WTC11 (cell line): ENCODE measurements at regions not wholly inside any gene's neighbourhood (a gene's known extent, or its start where the extent isn't known, plus 50 kb on each side); places are given as distances from the start of the nearest gene placed in this dataset.

ENCODE experiments used
- ATAC-seq: fragments of 200-7000 bp; cut with Tn5 transposase; 2 replicates; pipeline ENCODE4 v1.10.0; 2021; ENCODE audit warnings: mild to moderate bottlenecking, moderate library complexity
- CTCF ChIA-PET: fragments of 300-600 bp; sonication (Branson Sonifier 250); formaldehyde crosslinking; loops from one replicate; lab custom pipeline; 2021; ENCODE audit warnings: antibody characterized with exemption; lab: Charles Lee
- POLR2A ChIA-PET: fragments of 350-600 bp; sonication (Branson Sonifier 250); formaldehyde crosslinking; loops from one replicate; lab custom pipeline; 2021; ENCODE audit warnings: antibody characterized with exemption; lab: Charles Lee
- DNase-seq: peaks from one replicate; pipeline ENCODE4 v3.0.0; 2021; ENCODE audit warnings: low spot score
- H3K27ac Mint-ChIP-seq: 2 replicates; pipeline ENCODE4 v1.8.0; 2021; ENCODE audit warnings: mixed read lengths
- H3K27me3 Mint-ChIP-seq: 2 replicates; pipeline ENCODE4 v1.8.0; 2021; ENCODE audit warnings: low read depth, mild to moderate bottlenecking, moderate library complexity, mixed read lengths
- H3K36me3 Mint-ChIP-seq: 2 replicates; pipeline ENCODE4 v1.8.0; 2021; ENCODE audit warnings: mixed read lengths
- H3K4me1 Mint-ChIP-seq: 2 replicates; pipeline ENCODE4 v1.8.0; 2022; ENCODE audit warnings: mixed read lengths
- H3K4me3 Mint-ChIP-seq: 2 replicates; pipeline ENCODE4 v1.8.0; 2021; ENCODE audit warnings: mild to moderate bottlenecking, moderate library complexity, mixed read lengths
- H3K9me3 Mint-ChIP-seq: 2 replicates; pipeline ENCODE4 v1.8.0; 2021; ENCODE audit warnings: mixed read lengths
- CREB1 ChIP-seq: sonication (generic); formaldehyde crosslinking; IDR thresholded peaks from 2 replicates; pipeline ENCODE4 v1.8.0; 2023; ENCODE audit warnings: mild to moderate bottlenecking, missing genetic modification reagents
- E2F4 ChIP-seq: sonication (generic); formaldehyde crosslinking; IDR thresholded peaks from 2 replicates; pipeline ENCODE4 v1.8.1; 2022; ENCODE audit warnings: low read depth, mild to moderate bottlenecking, moderate library complexity, missing genetic modification reagents, borderline replicate concordance
- ELF4 ChIP-seq: sonication (generic); formaldehyde crosslinking; IDR thresholded peaks from 2 replicates; pipeline ENCODE4 v1.8.1; 2022; ENCODE audit warnings: low read depth, mild to moderate bottlenecking, moderate library complexity, missing genetic modification reagents
- ESRRA ChIP-seq: sonication (generic); formaldehyde crosslinking; IDR thresholded peaks from 2 replicates; pipeline ENCODE4 v1.8.1; 2022; ENCODE audit warnings: mild to moderate bottlenecking, missing genetic modification reagents, borderline replicate concordance
- GRHL2 ChIP-seq: fragments of 250-450 bp; sonication (Bioruptor Pico); IDR thresholded peaks from 2 replicates; pipeline ENCODE4 v1.8.0; 2022; ENCODE audit warnings: mild to moderate bottlenecking, moderate library complexity; ENCODE audit not compliant: insufficient replicate concordance, severe bottlenecking
- MAX ChIP-seq: sonication (generic); formaldehyde crosslinking; IDR thresholded peaks from 2 replicates; pipeline ENCODE4 v1.8.0; 2022; ENCODE audit warnings: mild to moderate bottlenecking, missing genetic modification reagents
- NFE2L1 ChIP-seq: sonication (generic); formaldehyde crosslinking; IDR thresholded peaks from 2 replicates; pipeline ENCODE4 v1.8.1; 2023; ENCODE audit warnings: missing genetic modification reagents
- PRRX2 ChIP-seq: fragments of 250-450 bp; sonication (Bioruptor Pico); IDR thresholded peaks from 2 replicates; pipeline ENCODE4 v1.8.0; 2021; ENCODE audit warnings: mild to moderate bottlenecking
- TEAD1 ChIP-seq: sonication (generic); formaldehyde crosslinking; IDR thresholded peaks from 2 replicates; pipeline ENCODE4 v1.8.0; 2022; ENCODE audit warnings: mild to moderate bottlenecking, missing genetic modification reagents
- ZMAT4 ChIP-seq: fragments of 250-450 bp; sonication (Bioruptor Pico); IDR thresholded peaks from 2 replicates; pipeline ENCODE4 v1.9.0; 2021; ENCODE audit warnings: mild to moderate bottlenecking
- ZNF317 ChIP-seq: sonication (generic); formaldehyde crosslinking; IDR thresholded peaks from 2 replicates; pipeline ENCODE4 v1.8.1; 2023; ENCODE audit warnings: low read depth, mild to moderate bottlenecking, moderate library complexity, missing genetic modification reagents, borderline replicate concordance
- ZNF671 ChIP-seq: fragments of 250-450 bp; sonication (Bioruptor Pico); IDR thresholded peaks from 2 replicates; pipeline ENCODE4 v1.8.0; 2021; ENCODE audit warnings: mild to moderate bottlenecking
- TF ChIP-seq, protein P1 (sequence below): sonication (generic); formaldehyde crosslinking; conservative IDR thresholded peaks from 2 replicates; pipeline ENCODE4 v1.8.1; 2022; ENCODE audit warnings: mild to moderate bottlenecking, missing genetic modification reagents
- TF ChIP-seq, protein P2 (sequence below): sonication (generic); formaldehyde crosslinking; IDR thresholded peaks from 2 replicates; pipeline ENCODE4 v1.8.1; 2023; ENCODE audit warnings: mild to moderate bottlenecking, moderate library complexity, missing genetic modification reagents
- TF ChIP-seq, protein P3 (sequence below): sonication (generic); formaldehyde crosslinking; IDR thresholded peaks from 2 replicates; pipeline ENCODE4 v1.8.1; 2022; ENCODE audit warnings: mild to moderate bottlenecking, moderate library complexity, missing genetic modification reagents
- TF ChIP-seq, protein P4 (sequence below): fragments of 250-450 bp; sonication (Bioruptor Pico); IDR thresholded peaks from 2 replicates; pipeline ENCODE4 v2.1.2; 2022; ENCODE audit warnings: mild to moderate bottlenecking, moderate library complexity
- TF ChIP-seq, protein P5 (sequence below): sonication (generic); formaldehyde crosslinking; IDR thresholded peaks from 2 replicates; pipeline ENCODE4 v1.8.1; 2022; ENCODE audit warnings: low read depth, missing genetic modification reagents, borderline replicate concordance

GRCh38 chr10:25867321-25867720, 66.7 kb upstream of the MYO3A start:
- DNase-seq, result no peak
- TF ChIP-seq, protein P1, sequence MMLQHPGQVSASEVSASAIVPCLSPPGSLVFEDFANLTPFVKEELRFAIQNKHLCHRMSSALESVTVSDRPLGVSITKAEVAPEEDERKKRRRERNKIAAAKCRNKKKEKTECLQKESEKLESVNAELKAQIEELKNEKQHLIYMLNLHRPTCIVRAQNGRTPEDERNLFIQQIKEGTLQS (CRISPR knock-in tag), result no peak
- TF ChIP-seq NFE2L1 (CRISPR knock-in tag), result no peak
- no peak for TF ChIP-seq GRHL2 (CRISPR knock-in tag)
- TF ChIP-seq, protein P2, sequence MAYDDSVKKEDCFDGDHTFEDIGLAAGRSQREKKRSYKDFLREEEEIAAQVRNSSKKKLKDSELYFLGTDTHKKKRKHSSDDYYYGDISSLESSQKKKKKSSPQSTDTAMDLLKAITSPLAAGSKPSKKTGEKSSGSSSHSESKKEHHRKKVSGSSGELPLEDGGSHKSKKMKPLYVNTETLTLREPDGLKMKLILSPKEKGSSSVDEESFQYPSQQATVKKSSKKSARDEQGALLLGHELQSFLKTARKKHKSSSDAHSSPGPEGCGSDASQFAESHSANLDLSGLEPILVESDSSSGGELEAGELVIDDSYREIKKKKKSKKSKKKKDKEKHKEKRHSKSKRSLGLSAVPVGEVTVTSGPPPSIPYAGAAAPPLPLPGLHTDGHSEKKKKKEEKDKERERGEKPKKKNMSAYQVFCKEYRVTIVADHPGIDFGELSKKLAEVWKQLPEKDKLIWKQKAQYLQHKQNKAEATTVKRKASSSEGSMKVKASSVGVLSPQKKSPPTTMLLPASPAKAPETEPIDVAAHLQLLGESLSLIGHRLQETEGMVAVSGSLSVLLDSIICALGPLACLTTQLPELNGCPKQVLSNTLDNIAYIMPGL (CRISPR knock-in tag), result no peak
- no peak for TF ChIP-seq PRRX2 (CRISPR knock-in tag)
- TF ChIP-seq, all 79 proteins: peak for 0
- peaks cover 28% of the 10 kb centered on the region for H3K9me3 Mint-ChIP-seq
- H3K36me3 Mint-ChIP-seq, result peaks cover 21% of the 10 kb centered on the region
- H3K4me3 Mint-ChIP-seq, result no peak overlapping the region
- ChIA-PET POLR2A (no interaction called here), CTCF (no interaction called here)
- H3K4me1 Mint-ChIP-seq, result no peaks in the 10 kb centered on the region
- no peaks in the 10 kb centered on the region for H3K27me3 Mint-ChIP-seq
- no peak for ATAC-seq
- no peak overlapping the region for H3K27ac Mint-ChIP-seq

GRCh38 chr10:25869067-25869591, 64.9 kb upstream of the MYO3A start:
- no peak for DNase-seq
- POLR2A ChIA-PET, result no interaction called here
- H3K36me3 Mint-ChIP-seq, result peaks cover 17% of the 10 kb centered on the region

More at GRCh38 chr10:25869067-25869591, 64.9 kb upstream of the MYO3A start:
- TF ChIP-seq ZNF671 (no peak), ESRRA (CRISPR knock-in tag) (no peak), E2F4 (CRISPR knock-in tag) (no peak), ZMAT4 (no peak), ELF4 (CRISPR knock-in tag) (no peak), CREB1 (CRISPR knock-in tag) (no peak), ZNF317 (CRISPR knock-in tag) (no peak), MAX (CRISPR knock-in tag) (no peak), TEAD1 (CRISPR knock-in tag) (no peak)
- TF ChIP-seq, protein P3, sequence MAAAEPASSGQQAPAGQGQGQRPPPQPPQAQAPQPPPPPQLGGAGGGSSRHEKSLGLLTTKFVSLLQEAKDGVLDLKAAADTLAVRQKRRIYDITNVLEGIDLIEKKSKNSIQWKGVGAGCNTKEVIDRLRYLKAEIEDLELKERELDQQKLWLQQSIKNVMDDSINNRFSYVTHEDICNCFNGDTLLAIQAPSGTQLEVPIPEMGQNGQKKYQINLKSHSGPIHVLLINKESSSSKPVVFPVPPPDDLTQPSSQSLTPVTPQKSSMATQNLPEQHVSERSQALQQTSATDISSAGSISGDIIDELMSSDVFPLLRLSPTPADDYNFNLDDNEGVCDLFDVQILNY, result no peak
- TF ChIP-seq, protein P4, sequence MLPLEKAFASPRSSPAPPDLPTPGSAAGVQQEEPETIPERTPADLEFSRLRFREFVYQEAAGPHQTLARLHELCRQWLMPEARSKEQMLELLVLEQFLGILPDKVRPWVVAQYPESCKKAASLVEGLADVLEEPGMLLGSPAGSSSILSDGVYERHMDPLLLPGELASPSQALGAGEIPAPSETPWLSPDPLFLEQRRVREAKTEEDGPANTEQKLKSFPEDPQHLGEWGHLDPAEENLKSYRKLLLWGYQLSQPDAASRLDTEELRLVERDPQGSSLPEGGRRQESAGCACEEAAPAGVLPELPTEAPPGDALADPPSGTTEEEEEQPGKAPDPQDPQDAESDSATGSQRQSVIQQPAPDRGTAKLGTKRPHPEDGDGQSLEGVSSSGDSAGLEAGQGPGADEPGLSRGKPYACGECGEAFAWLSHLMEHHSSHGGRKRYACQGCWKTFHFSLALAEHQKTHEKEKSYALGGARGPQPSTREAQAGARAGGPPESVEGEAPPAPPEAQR, result no peak
- TF ChIP-seq, protein P5, sequence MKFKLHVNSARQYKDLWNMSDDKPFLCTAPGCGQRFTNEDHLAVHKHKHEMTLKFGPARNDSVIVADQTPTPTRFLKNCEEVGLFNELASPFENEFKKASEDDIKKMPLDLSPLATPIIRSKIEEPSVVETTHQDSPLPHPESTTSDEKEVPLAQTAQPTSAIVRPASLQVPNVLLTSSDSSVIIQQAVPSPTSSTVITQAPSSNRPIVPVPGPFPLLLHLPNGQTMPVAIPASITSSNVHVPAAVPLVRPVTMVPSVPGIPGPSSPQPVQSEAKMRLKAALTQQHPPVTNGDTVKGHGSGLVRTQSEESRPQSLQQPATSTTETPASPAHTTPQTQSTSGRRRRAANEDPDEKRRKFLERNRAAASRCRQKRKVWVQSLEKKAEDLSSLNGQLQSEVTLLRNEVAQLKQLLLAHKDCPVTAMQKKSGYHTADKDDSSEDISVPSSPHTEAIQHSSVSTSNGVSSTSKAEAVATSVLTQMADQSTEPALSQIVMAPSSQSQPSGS (CRISPR knock-in tag), result no peak
- TF ChIP-seq, all 79 proteins: peak for 0
- H3K27ac Mint-ChIP-seq, result no peak overlapping the region
- no peak for ATAC-seq
- no peak overlapping the region for H3K4me3 Mint-ChIP-seq
- no peaks in the 10 kb centered on the region; the same call in 1 of the 2 replicates for H3K27me3 Mint-ChIP-seq
- CTCF ChIA-PET, result no interaction called here
- peaks cover 20% of the 10 kb centered on the region for H3K9me3 Mint-ChIP-seq
- H3K4me1 Mint-ChIP-seq, result no peaks in the 10 kb centered on the region
